ENCODE measurements at regions not wholly inside any gene's neighbourhood (a gene's known extent, or its start where the extent isn't known, plus 50 kb on each side); places are given as distances from the start of the nearest gene placed in this dataset.

GRCh38 chr6:135797361-135797760, 54.1 kb upstream of the PDE7B start:
- Mint-ChIP-seq H3K36me3 (ENCODE audit: low read depth) (no peaks in the 10 kb centered on the region), H3K4me1 (peaks cover 14% of the 10 kb centered on the region), H3K27me3 (ENCODE audit: insufficient read depth, low read depth, poor library complexity) (no peaks in the 10 kb centered on the region), H3K27ac (no peak overlapping the region), H3K9me3 (no peaks in the 10 kb centered on the region), H3K4me3 (no peak overlapping the region)
- ATAC-seq (no peak), DNase-seq (ENCODE audit: low spot score) (no peak)
- TF ChIP-seq ZNF331 (CRISPR knock-in tag; IDR thresholded peaks at IDR 0.05; ENCODE audit: low read depth), result no peak
- no peak for TF ChIP-seq NANOG (IDR thresholded peaks at IDR 0.05; ENCODE audit: borderline replicate concordance)
- no peak for TF ChIP-seq ZNF462 (CRISPR knock-in tag; IDR thresholded peaks at IDR 0.05)
- Histone ChIP-seq H3K36me3 (ENCODE audit: insufficient read depth) (no peaks in the 10 kb centered on the region), H3K27ac (ENCODE audit: low read depth) (no peak overlapping the region), H3K4me3 (no peak overlapping the region), H3K4me2 (no peak overlapping the region), H2AFZ (no peak overlapping the region), H3K27me3 (ENCODE audit: insufficient read depth) (no peaks in the 10 kb centered on the region), H3K4me1 (ENCODE audit: insufficient read depth) (peaks cover 9% of the 10 kb centered on the region), H3K79me2 (replicated peaks; ENCODE audit: insufficient read depth) (no peaks in the 10 kb centered on the region), H4K20me1 (replicated peaks; ENCODE audit: insufficient read depth) (no peaks in the 10 kb centered on the region), H3F3A (replicated peaks; ENCODE audit: low read depth) (no peaks in the 10 kb centered on the region), H3K9me2 (ENCODE audit: insufficient read depth) (no peaks in the 10 kb centered on the region)

GRCh38 chr6:135798751-135799515, 52.6 kb upstream of the PDE7B start:
- Mint-ChIP-seq H3K36me3 (ENCODE audit: low read depth) (no peaks in the 10 kb centered on the region), H3K4me1 (peaks cover 14% of the 10 kb centered on the region), H3K27ac (peak overlapping the region; percentile 33; the same call in 1 of the 2 replicates), H3K4me3 (no peak overlapping the region), H3K9me3 (no peaks in the 10 kb centered on the region), H3K27me3 (ENCODE audit: insufficient read depth, low read depth, poor library complexity) (no peaks in the 10 kb centered on the region)
- Histone ChIP-seq H3K4me1 (ENCODE audit: insufficient read depth) (peaks cover 9% of the 10 kb centered on the region), H3K27ac (ENCODE audit: low read depth) (no peak overlapping the region), H4K20me1 (replicated peaks; ENCODE audit: insufficient read depth) (no peaks in the 10 kb centered on the region), H3K4me2 (no peak overlapping the region), H3K36me3 (ENCODE audit: insufficient read depth) (no peaks in the 10 kb centered on the region), H3F3A (replicated peaks; ENCODE audit: low read depth) (no peaks in the 10 kb centered on the region), H3K79me2 (replicated peaks; ENCODE audit: insufficient read depth) (no peaks in the 10 kb centered on the region), H3K4me3 (no peak overlapping the region), H3K9me2 (ENCODE audit: insufficient read depth) (no peaks in the 10 kb centered on the region), H3K27me3 (ENCODE audit: insufficient read depth) (no peaks in the 10 kb centered on the region), H2AFZ (peak overlapping the region; percentile 61; the same call in 1 of the 2 replicates)
- DNase-seq (ENCODE audit: low spot score) (peak; percentile 41), ATAC-seq (peak; percentile 57)
- TF ChIP-seq CREB1 (CRISPR knock-in tag; IDR thresholded peaks at IDR 0.05; ENCODE audit: low read depth), result no peak
- TF ChIP-seq ZNF114 (CRISPR knock-in tag; IDR thresholded peaks at IDR 0.05), result no peak
- no peak for TF ChIP-seq EZH2phosphoT487 (IDR thresholded peaks at IDR 0.05; ENCODE audit: unreplicated experiment)
- TF ChIP-seq JUNB (IDR thresholded peaks at IDR 0.05; ENCODE audit: unreplicated experiment), result no peak
- TF ChIP-seq CTCF (conservative IDR thresholded peaks at IDR 0.05; ENCODE audit: low read depth in 2 of 2), result no peak
- no peak for TF ChIP-seq REST (IDR thresholded peaks at IDR 0.05; ENCODE audit: unreplicated experiment)

All from GM23338 (cell line).